KMS-11 (cell line): ENCODE measurements at regions not wholly inside any gene's neighbourhood (a gene's known extent, or its start where the extent isn't known, plus 50 kb on each side); places are given as distances from the start of the nearest gene placed in this dataset.

Experiments used
- H2AFZ ChIP-seq: fragments of 200-600 bp; sonication (generic); 2 replicates; pipeline ENCODE4 v1.6.1; 2016; ENCODE audit warnings: antibody characterized with exemption, mixed run types, low read depth
- H3K27ac ChIP-seq: fragments of 200-600 bp; sonication (generic); 2 replicates; pipeline ENCODE4 v1.6.1; 2016; ENCODE audit warnings: mild to moderate bottlenecking, mixed run types
- H3K27me3 ChIP-seq: fragments of 200-600 bp; sonication (generic); 2 replicates; pipeline ENCODE4 v1.6.1; 2017; ENCODE audit warnings: mild to moderate bottlenecking, low read depth, mixed run types, moderate library complexity; ENCODE audit not compliant: insufficient read depth
- H3K36me3 ChIP-seq: fragments of 200-600 bp; sonication (generic); 2 replicates; pipeline ENCODE4 v1.6.1; 2017; ENCODE audit warnings: mild to moderate bottlenecking, mixed run types; ENCODE audit not compliant: insufficient read depth
- H3K4me1 ChIP-seq: fragments of 200-600 bp; sonication (generic); 2 replicates; pipeline ENCODE4 v1.6.1; 2016; ENCODE audit warnings: mild to moderate bottlenecking, low read depth, mixed run types; ENCODE audit not compliant: poor library complexity, severe bottlenecking
- H3K4me2 ChIP-seq: fragments of 200-600 bp; sonication (generic); 2 replicates; pipeline ENCODE4 v1.7.0; 2016; ENCODE audit warnings: mild to moderate bottlenecking, mixed run types
- H3K4me3 ChIP-seq: fragments of 200-600 bp; sonication (generic); IDR thresholded peaks from 2 replicates; pipeline ENCODE4 v1.6.1; 2017; ENCODE audit warnings: low read depth, low read length, mixed read lengths; ENCODE audit not compliant: insufficient read depth
- H3K79me2 ChIP-seq: fragments of 200-600 bp; sonication (generic); 2 replicates; pipeline ENCODE4 v1.6.1; 2016; ENCODE audit warnings: low read depth, mixed run types; ENCODE audit not compliant: insufficient read depth
- H3K9ac ChIP-seq: fragments of 200-600 bp; sonication (generic); 2 replicates; pipeline ENCODE4 v1.6.1; 2016; ENCODE audit warnings: mild to moderate bottlenecking, mixed run types
- H4K20me1 ChIP-seq: fragments of 200-600 bp; sonication (generic); 2 replicates; pipeline ENCODE4 v1.6.1; 2016; ENCODE audit warnings: mild to moderate bottlenecking, mixed run types; ENCODE audit not compliant: insufficient read depth
- TF ChIP-seq, protein P1 (sequence below): fragments of 200-600 bp; sonication (generic); conservative IDR thresholded peaks from 2 replicates; pipeline ENCODE4 v1.6.1; 2017; ENCODE audit warnings: low read depth, mild to moderate bottlenecking, antibody characterized with exemption, low read length, moderate library complexity, mixed read lengths

DNA sequence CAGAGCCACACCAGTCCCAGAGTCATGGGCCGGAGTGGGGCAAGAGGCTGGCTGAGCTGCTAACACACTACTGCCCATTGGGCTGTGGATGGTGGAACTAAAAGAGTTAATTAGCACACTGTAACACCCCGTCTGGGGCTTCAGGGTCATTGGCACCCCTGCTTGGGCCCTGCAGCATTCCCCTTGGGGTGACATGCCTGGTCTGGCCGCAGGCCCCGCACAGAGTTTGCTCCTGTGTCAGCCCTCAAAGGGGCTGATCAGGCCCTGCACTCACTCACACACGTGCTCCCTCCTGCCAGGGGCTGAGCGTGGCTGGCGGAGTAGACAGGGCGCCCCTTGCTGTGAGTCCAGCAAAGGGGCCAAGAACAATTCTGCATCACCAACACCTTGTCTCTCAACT lies 1499.6 kb upstream of the TMEM132C start:
- Histone ChIP-seq H3K36me3 (no peaks in the 10 kb centered on the region), H3K79me2 (no peaks in the 10 kb centered on the region), H3K27ac (no peak overlapping the region), H3K9ac (no peak overlapping the region), H3K4me1 (peaks cover 12% of the 10 kb centered on the region), H3K4me2 (no peak overlapping the region), H3K27me3 (no peaks in the 10 kb centered on the region), H3K4me3 (no peak overlapping the region), H2AFZ (no peak overlapping the region), H4K20me1 (no peaks in the 10 kb centered on the region)
- TF ChIP-seq, protein P1, sequence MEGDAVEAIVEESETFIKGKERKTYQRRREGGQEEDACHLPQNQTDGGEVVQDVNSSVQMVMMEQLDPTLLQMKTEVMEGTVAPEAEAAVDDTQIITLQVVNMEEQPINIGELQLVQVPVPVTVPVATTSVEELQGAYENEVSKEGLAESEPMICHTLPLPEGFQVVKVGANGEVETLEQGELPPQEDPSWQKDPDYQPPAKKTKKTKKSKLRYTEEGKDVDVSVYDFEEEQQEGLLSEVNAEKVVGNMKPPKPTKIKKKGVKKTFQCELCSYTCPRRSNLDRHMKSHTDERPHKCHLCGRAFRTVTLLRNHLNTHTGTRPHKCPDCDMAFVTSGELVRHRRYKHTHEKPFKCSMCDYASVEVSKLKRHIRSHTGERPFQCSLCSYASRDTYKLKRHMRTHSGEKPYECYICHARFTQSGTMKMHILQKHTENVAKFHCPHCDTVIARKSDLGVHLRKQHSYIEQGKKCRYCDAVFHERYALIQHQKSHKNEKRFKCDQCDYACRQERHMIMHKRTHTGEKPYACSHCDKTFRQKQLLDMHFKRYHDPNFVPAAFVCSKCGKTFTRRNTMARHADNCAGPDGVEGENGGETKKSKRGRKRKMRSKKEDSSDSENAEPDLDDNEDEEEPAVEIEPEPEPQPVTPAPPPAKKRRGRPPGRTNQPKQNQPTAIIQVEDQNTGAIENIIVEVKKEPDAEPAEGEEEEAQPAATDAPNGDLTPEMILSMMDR, result no peak

DNA sequence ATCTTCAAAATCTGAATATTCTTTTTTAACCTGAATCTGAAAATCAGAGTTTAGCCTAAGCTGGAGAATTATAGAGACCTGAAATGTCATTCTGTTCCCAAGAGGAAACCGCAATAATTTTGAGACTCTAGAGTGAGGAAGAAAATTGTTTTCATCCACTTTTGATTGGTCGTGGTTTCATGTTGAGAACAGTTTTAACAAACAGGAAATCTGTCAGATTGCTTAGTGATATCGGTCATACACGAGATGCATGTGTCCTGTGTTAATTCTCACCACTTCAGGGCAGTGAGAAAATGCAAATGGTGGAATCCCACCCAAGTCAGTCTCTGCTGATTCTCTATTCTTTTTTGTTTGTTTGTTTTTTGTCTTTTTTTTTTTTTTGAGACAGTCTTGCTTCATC lies 1498.5 kb upstream of the TMEM132C start:
- TF ChIP-seq, protein P1, result no peak
- no peaks in the 10 kb centered on the region for H3K36me3 ChIP-seq
- no peak overlapping the region for H3K4me2 ChIP-seq
- no peak overlapping the region for H3K4me3 ChIP-seq
- H3K4me1 ChIP-seq, result peaks cover 19% of the 10 kb centered on the region
- no peak overlapping the region for H2AFZ ChIP-seq
- no peaks in the 10 kb centered on the region for H3K27me3 ChIP-seq
- no peaks in the 10 kb centered on the region for H3K79me2 ChIP-seq
- no peak overlapping the region for H3K27ac ChIP-seq
- no peaks in the 10 kb centered on the region for H4K20me1 ChIP-seq
- no peak overlapping the region for H3K9ac ChIP-seq

DNA sequence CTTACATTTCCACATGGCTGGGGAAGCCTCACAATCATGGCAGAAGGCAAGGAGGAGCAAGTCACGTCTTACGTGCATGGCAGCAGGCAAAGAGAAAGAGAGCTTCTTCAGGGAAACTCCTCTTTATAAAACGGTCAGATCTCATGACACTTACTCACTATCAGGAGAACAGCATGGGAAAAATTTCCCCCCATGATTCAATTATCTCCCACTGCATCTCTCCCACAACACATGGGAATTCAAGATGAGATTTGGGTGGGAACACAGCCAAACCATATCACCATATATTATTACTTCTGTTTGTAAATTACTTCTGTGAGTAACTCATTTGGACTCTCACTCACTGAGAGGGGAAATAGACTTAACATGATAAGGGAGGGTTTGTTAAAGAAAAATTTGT lies 1496.8 kb upstream of the TMEM132C start:
- H3K27me3 ChIP-seq, result no peaks in the 10 kb centered on the region
- no peak overlapping the region for H3K27ac ChIP-seq
- peaks cover 29% of the 10 kb centered on the region for H3K4me1 ChIP-seq
- H3K4me3 ChIP-seq, result no peak overlapping the region
- no peak overlapping the region for H3K4me2 ChIP-seq
- no peak overlapping the region for H3K9ac ChIP-seq
- no peaks in the 10 kb centered on the region for H4K20me1 ChIP-seq
- no peak overlapping the region for H2AFZ ChIP-seq
- no peaks in the 10 kb centered on the region for H3K36me3 ChIP-seq
- H3K79me2 ChIP-seq, result no peaks in the 10 kb centered on the region
- TF ChIP-seq, protein P1, result no peak

DNA sequence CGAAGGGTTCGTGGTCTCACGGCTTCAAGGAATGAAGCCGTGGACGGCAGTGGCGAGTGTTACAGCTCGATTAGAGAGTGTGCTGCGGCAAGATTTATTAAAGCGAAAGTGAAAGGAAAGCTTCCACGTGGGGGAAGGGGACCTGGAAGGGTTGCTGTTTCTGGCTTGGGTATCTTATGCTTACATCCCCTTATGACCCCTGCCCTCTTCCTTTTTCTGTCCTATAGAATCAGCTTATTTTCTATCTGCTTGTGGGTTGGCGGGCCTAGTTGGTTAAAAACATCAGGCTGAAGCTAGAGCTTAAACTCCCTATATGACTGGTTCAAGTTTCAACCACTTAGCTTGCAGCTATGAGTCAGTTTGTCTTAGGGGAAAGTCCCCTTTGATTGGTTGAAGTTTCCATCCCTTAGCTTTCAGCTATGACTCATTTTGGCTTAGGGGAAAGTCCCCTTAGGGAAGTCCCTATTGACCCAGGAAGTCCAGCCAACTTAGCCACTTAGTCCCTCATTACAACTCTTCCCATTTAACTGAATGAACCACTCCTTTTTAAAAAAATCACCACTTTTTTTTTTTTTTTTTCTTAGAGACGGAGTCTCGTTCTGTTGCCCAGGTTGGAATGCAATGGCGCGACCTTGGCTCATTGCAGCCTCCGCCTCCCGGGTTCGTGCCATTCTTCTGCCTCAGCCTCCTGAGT lies 1494.7 kb upstream of the TMEM132C start:
- Histone ChIP-seq H3K9ac (peak overlapping the region; percentile 25; the same call in 1 of the 2 replicates), H2AFZ (no peak overlapping the region; the same call in 1 of the 2 replicates), H3K27me3 (no peaks in the 10 kb centered on the region), H3K4me1 (peaks cover 29% of the 10 kb centered on the region), H4K20me1 (no peaks in the 10 kb centered on the region), H3K27ac (peak overlapping the region; percentile 73), H3K4me3 (no peak overlapping the region), H3K4me2 (peak overlapping the region; percentile 72), H3K79me2 (no peaks in the 10 kb centered on the region), H3K36me3 (no peaks in the 10 kb centered on the region)
- TF ChIP-seq, protein P1, result no peak
